NCI-H345 treated with DMSO at 0.1 percent for 48 hours (cell line): ENCODE measurements at regions not wholly inside any gene's neighbourhood (a gene's known extent, or its start where the extent isn't known, plus 50 kb on each side); places are given as distances from the start of the nearest gene placed in this dataset.
"Not testable (repeated sequence)": the region's sequence is repeated elsewhere in the genome, so short reads cannot be mapped to it uniquely, and the experiment has no call there.

Experiments
- DNase-seq: peaks from one replicate; lab custom pipeline; 2025; ENCODE audit not compliant: unreplicated experiment; lab: John Stamatoyannopoulos, UW

DNA sequence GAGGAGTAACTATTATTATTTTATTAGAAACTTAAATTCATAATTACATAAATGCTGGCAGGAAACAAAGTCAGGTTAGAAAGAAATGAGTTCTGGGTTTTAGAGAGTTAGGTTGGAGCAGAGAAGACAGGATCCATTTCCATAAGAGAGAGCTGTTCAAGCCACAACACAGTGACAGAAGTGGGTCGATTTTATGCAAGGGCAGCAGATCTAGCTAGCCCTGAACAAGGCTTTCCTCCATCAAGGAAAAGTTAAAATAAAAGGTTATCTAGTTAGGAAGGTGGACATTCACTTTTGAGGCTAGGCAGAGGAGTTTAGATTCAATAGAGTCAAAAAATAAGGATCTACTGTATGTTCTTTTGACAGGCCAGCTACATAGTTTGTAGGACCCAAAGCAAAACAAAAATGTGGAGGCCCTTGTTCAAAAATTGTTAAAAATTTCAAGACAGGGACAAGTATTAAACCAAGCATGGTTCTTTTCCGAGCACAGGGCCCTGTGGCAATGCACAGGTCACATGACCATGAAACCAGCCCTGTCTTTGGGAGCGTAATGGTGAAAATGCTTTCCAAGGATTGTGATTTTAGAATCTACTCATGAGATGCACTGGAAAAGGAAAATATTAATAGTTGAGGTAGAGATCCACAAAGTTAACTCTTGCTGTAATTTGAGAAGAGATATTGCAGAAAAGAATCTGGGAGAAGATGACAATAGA lies 91.2 kb upstream of the CREB1 start:
- no peak for DNase-seq

DNA sequence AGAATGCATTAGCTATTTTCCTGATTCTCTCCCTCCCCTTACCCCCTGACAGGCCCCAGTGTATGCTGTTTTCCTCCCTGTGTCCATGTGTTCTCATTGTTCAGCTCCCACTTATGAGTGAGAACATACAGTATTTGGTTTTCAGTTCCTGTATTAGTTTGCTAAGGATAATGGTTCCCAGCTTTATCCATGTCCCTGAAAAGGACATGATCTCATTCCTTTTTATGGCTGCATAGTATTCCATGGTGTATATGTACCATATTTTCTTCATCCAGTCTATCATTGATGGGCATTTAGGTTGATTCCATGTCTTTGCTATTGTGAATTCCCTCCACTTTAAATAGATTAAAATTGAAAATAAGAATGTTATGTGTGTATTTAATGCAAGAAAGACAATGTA lies 89.9 kb upstream of the CREB1 start:
- DNase-seq: not testable (repeated sequence)

- no peak for DNase-seq
Observed at GRCh38 chr2:207444756-207445155, 85.0 kb upstream of the CREB1 start.

DNA sequence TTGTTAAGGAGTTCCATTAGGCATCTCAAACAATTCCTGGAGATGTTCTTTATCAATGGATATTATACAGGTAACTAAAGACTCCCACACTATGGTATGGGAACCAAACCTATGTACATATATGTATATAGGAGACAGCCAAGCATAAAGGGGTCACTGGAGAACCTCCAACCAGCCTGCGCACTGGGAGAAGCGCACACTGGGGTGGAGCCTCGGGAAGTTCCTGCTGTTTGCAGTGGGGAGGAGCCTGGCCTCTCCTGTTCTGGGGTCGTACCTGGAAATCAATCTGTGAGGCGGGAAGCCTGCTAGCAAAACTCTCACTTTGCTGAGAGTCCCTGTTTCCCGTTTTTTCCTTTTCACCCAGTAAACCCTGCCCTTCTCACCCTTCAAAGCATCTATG lies 83.1 kb upstream of the CREB1 start:
- no peak for DNase-seq

DNA sequence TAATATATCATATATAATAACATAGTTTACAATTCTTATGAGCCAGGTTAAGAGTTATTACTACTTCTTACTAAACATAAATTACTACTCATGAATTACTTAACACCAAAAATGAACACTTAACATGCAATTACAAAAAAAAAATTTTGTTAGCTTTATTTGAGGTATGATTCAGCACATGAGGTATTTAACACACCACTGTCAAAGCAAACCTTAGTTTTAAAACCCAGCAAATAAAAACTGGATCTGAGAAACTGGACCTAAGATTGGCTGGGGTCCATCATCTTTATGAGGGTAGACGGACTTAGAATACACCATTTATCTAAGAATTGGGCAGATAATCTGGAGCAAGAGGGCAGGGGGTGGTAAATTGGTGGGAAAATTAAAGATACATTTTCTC lies 81.8 kb upstream of the CREB1 start:
- no peak for DNase-seq

- no peak for DNase-seq
Observed at GRCh38 chr2:207449642-207450165, 80.1 kb upstream of the CREB1 start.

GRCh38 chr2:207450186-207450585 lies 79.6 kb upstream of the CREB1 start:
- DNase-seq: no peak

DNA sequence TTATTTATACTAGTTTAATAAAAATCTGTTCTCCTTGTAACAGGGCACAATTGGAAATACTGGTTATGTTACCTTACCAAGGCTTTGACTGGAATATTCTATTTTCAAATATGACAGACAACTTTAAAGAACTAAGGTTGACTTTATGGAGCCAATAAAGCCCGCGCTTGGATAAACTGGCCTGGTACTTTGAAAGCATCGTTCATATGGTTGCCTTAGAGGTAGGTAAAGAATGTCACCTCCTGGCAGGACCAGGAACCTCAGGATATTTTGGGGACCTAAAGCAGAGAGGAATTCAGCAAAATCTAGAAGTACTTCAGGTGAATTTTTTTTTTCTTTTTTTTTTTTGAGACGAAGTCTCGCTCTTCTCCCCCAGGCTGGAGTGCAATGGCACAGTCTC lies 71.2 kb upstream of the CREB1 start:
- no peak for DNase-seq

DNA sequence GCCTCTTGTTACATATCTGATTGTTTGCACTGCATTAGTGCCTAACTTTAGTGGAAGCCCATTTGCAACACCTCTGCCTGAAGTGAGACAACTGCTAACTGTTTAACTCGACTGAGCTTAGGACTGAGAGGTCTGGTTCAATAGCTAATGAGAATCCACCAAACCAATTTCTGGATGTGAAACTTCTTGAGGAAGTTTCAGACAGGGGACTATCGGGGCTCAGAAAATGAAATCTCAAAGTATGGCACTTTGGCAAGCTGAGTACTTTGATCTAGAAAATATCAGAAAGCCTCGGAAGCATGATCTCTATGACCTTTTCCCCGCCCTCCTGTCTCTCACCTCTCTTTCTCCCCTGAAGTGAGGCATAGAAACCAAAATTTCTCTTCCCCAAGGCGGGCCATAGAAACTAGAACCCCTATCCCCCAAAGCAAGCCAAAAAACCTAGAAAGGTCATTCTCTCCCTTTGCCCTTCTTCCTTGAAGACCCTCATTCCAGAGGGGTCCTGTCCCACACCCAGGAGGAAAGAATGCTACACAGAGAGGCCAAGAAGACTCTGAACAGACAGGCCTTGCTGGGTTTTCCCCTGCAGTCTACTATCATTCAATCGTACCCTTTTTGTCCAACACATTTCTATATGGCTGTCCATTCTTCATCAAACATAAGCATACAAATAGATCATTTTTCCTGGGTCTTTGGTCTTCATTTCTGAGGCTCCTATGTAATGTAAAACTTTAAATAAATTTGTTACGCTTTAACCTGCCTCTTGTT lies 69.6 kb upstream of the CREB1 start:
- DNase-seq: no peak

DNA sequence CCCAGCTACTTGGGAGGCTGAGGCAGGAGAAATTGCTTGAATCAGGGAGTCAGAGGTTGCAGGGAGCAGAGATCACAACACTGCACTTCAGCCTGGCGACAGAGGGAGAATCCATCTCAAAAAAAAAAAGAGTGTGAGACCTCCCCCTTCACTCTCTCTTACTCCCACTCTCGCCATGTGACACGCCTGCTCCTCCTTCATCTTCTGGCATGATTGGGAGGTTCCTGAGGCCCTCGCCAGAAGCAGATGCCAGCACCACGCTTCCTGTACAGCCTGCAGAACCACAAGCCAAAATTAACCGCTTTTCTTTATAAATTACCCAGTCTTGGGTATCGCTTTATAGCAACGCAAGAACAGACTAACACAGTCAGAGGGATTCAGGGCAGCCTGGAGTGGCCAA lies 66.3 kb upstream of the CREB1 start:
- DNase-seq: no peak

GRCh38 chr2:207464007-207464406 lies 65.8 kb upstream of the CREB1 start:
- no peak for DNase-seq

DNA sequence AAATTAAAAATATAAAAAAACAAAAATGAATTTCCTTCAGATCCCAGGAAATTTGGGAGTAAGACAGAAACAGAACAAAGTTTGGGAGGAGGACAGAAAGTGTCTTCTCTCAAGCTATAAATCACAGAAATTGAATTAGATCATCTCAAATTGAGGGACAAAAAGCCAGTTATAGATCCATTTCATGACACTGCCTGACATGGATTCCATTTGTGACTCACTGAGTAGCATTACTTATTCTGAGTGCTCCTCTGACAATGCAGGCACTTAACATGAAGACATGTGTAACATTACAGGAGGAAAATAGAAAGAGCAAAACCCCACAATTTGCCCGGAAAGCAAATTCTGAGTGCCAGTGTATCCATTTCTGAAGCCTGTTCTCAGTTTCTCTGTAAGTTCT lies 63.9 kb upstream of the CREB1 start:
- no peak for DNase-seq

- no peak for DNase-seq
Observed at GRCh38 chr2:207467716-207468347, 61.9 kb upstream of the CREB1 start.

DNA sequence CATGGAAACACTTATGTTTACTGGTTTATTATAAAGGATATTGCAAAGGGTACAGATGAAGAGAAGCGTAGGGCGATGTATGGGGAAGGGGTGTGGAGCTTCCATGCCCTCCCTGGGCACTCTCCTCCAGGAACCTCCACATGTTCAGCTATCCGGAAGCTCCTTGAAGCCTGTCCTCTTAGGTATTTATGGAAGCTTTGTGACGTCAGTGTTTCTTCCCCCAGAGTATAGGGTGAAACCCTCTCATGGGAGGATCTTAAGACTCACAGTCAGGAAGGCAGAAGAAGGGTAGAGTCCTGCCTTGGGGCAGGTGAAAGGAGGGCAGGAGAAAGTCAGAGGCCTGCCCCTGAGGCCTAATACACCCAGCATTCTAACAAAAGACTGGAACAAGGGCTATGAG lies 61.3 kb upstream of the CREB1 start:
- no peak for DNase-seq

DNA sequence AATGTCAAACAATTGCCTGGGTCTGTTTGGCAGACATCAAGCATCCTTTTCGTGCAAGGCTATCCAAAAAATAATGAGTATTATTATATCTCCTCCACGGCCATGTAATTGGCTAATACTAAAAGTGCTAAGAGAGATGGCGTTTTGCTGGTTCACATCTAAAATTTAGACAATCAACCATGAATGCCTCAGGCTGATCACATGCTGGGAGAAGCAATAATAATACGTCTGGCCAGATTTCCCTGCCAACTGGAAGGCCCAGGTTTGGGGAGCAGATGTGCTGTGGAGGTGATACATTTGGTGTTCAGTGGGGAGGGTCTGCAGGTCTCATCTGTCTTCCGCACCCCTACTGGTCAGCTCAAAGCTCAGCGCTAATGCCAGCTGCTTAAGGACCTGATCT lies 60.3 kb upstream of the CREB1 start:
- no peak for DNase-seq

DNA sequence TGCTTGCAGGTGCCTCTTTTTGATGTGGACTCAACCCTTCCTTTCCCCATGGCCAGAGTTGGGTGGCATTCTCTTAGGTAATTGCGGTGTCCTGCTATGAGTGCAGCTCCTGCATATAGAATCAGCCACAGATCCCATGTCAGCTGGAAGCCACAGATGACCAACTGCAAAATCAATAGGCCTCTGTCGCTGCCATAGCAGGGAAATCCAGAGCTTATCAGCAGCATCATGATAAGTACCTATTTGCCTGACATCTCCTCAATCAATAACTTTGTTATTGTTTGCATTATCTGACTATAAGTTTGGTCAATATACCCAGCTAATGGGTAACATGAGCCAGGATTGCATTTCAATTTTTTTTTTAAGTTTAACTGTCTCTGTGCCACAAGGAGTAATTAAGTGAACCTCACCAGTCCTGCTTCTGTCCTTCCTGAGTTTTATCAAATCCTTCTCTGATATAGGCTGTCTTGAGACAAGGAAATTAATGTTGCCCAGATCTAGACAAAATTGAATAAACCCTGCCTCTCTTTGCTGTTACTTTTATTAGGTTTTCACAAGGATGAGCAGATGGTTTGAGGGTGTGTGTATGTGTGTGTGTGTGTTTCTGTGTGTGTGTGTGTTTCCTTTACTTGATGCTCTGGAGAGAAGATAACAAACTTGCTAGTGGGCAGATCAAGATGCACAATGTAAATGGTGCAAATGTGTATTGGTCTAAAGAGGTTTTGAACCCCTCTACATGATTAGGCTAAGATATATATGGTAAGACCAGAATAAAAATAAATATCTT lies 59.6 kb upstream of the CREB1 start:
- no peak for DNase-seq

- no peak for DNase-seq
Observed at GRCh38 chr2:207471261-207471660, 58.5 kb upstream of the CREB1 start.

- DNase-seq: peak; percentile 34
Observed at GRCh38 chr2:207472343-207473048, 57.3 kb upstream of the CREB1 start.

DNA sequence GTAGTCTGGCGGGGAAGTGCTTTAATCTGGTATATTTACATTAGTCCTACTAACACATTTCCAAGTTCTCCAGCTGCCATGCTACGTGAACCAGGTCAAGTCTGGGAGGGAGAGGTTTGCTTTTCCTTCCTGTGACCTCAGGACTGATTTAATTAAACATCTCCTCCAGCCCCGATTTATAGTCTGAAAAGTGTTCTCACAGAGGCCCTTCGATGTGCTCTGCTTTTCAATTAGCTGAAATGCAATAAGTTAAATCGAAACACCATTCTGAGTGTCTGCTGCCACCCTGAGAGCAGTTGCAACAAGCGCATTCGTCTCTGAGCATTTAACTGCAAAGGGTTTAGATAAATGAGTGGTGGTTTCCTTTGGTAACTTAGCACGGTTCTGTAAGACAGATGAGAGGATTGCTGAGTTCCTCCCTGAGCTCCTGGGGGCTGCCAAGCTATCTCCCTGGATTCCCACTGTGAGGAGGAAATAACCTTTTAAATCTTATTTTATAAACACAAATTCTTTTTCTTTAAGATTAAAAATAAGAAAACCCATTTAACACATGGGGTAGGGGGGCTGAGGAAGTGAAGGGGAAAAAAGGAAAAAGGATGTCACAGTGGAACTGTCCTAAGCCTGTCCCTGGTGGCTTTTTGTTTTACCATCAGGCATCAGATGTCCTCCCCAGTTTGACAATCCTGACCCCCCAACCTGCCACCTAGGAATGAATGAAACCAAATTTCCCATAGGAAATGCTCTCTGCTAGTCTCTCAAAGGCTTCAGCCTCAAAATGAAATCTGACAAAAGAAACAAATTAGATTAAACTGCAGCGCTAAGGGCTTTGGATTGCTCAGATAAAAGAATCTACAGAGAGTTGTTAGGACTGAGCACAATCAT lies 56.5 kb upstream of the CREB1 start:
- peak; percentile 59 for DNase-seq

DNA sequence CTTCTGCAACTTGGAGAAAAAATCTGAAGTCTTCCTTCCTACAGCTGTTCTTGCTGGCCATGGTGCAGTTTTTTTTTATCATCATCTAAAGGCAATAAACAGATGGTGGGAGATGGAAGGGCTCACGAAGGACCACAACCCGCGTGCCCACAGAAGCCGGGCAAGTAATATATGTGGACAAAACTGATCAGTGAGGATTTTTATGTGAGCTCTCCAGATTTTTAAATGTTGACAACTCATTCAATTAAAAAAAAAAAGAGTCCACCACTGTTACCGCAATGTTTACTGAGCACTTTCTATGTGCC lies 55.9 kb upstream of the CREB1 start:
- DNase-seq: no peak
